BE2C (cell line): ENCODE measurements at regions not wholly inside any gene's neighbourhood (a gene's known extent, or its start where the extent isn't known, plus 50 kb on each side); places are given as distances from the start of the nearest gene placed in this dataset.

ENCODE experiments used
- DNase-seq: peaks from one replicate; pipeline ENCODE4 v3.0.0-alpha.2; 2020
- H3K27me3 ChIP-seq: fragments of 250-450 bp; sonication (Bioruptor Pico); 2 replicates; pipeline ENCODE4 v1.5.1; 2020; ENCODE audit warnings: mild to moderate bottlenecking
- H3K36me3 ChIP-seq: fragments of 250-450 bp; sonication (Bioruptor Pico); 2 replicates; pipeline ENCODE4 v1.5.1; 2020; ENCODE audit warnings: mild to moderate bottlenecking
- H3K4me1 ChIP-seq: fragments of 250-450 bp; sonication (Bioruptor Pico); 2 replicates; pipeline ENCODE4 v1.5.1; 2020
- H3K4me3 ChIP-seq: 2 replicates; pipeline ENCODE4 v1.5.1; 2011; ENCODE audit warnings: low read depth, low read length
- H3K9me3 ChIP-seq: fragments of 250-450 bp; sonication (Bioruptor Pico); 2 replicates; pipeline ENCODE4 v1.5.1; 2020
- CTCF ChIP-seq: IDR thresholded peaks from 2 replicates; pipeline ENCODE4 v1.5.1; 2012; ENCODE audit warnings: mild to moderate bottlenecking, low read depth, low read length

- H3K4me3 ChIP-seq, result no peak overlapping the region
- no peaks in the 10 kb centered on the region for H3K4me1 ChIP-seq
- no peak for TF ChIP-seq CTCF
- H3K9me3 ChIP-seq, result no peaks in the 10 kb centered on the region; the same call in 1 of the 2 replicates
- H3K36me3 ChIP-seq, result no peaks in the 10 kb centered on the region
- no peak for DNase-seq
- no peaks in the 10 kb centered on the region for H3K27me3 ChIP-seq
Measured at GRCh38 chr5:40080191-40080590, 599.5 kb upstream of the PTGER4 start.

- Histone ChIP-seq H3K4me3 (no peak overlapping the region), H3K27me3 (no peaks in the 10 kb centered on the region)
- TF ChIP-seq CTCF, result no peak
Measured at GRCh38 chr5:40078898-40079575, 600.7 kb upstream of the PTGER4 start.

GRCh38 chr5:40074826-40075225 is 604.9 kb upstream of the PTGER4 start:
- Histone ChIP-seq H3K36me3 (no peaks in the 10 kb centered on the region), H3K4me3 (no peak overlapping the region), H3K9me3 (no peaks in the 10 kb centered on the region; the same call in 1 of the 2 replicates), H3K4me1 (no peaks in the 10 kb centered on the region), H3K27me3 (no peaks in the 10 kb centered on the region)
- DNase-seq, result no peak
- no peak for TF ChIP-seq CTCF

More at GRCh38 chr5:40078898-40079575, 600.7 kb upstream of the PTGER4 start:
- DNase-seq, result no peak
- Histone ChIP-seq H3K36me3 (no peaks in the 10 kb centered on the region), H3K9me3 (no peaks in the 10 kb centered on the region; the same call in 1 of the 2 replicates), H3K4me1 (no peaks in the 10 kb centered on the region)

GRCh38 chr5:40073927-40074326 is 605.8 kb upstream of the PTGER4 start:
- H3K36me3 ChIP-seq, result no peaks in the 10 kb centered on the region
- no peak for TF ChIP-seq CTCF
- no peak for DNase-seq

GRCh38 chr5:40071870-40072269 is 607.8 kb upstream of the PTGER4 start:
- H3K27me3 ChIP-seq, result no peaks in the 10 kb centered on the region
- H3K4me1 ChIP-seq, result no peaks in the 10 kb centered on the region
- H3K9me3 ChIP-seq, result no peaks in the 10 kb centered on the region
- DNase-seq, result no peak
- TF ChIP-seq CTCF, result no peak
- H3K36me3 ChIP-seq, result no peaks in the 10 kb centered on the region
- no peak overlapping the region for H3K4me3 ChIP-seq

More at GRCh38 chr5:40073927-40074326, 605.8 kb upstream of the PTGER4 start:
- H3K4me1 ChIP-seq, result no peaks in the 10 kb centered on the region
- no peak overlapping the region for H3K4me3 ChIP-seq
- H3K27me3 ChIP-seq, result no peaks in the 10 kb centered on the region
- H3K9me3 ChIP-seq, result no peaks in the 10 kb centered on the region

GRCh38 chr5:40066616-40067015 is 613.1 kb upstream of the PTGER4 start:
- H3K27me3 ChIP-seq, result no peaks in the 10 kb centered on the region
- DNase-seq, result no peak
- H3K9me3 ChIP-seq, result no peaks in the 10 kb centered on the region
- no peaks in the 10 kb centered on the region for H3K36me3 ChIP-seq
- no peak overlapping the region for H3K4me3 ChIP-seq
- TF ChIP-seq CTCF, result no peak
- no peaks in the 10 kb centered on the region for H3K4me1 ChIP-seq
